WTC11 (cell line): ENCODE measurements at regions not wholly inside any gene's neighbourhood (a gene's known extent, or its start where the extent isn't known, plus 50 kb on each side); places are given as distances from the start of the nearest gene placed in this dataset.

Source experiments
- ATAC-seq: fragments of 200-7000 bp; cut with Tn5 transposase; 2 replicates; pipeline ENCODE4 v1.10.0; 2021; ENCODE audit warnings: mild to moderate bottlenecking, moderate library complexity
- CTCF ChIA-PET: fragments of 300-600 bp; sonication (Branson Sonifier 250); formaldehyde crosslinking; loops from one replicate; lab custom pipeline; 2021; ENCODE audit warnings: antibody characterized with exemption; lab: Charles Lee
- POLR2A ChIA-PET: fragments of 350-600 bp; sonication (Branson Sonifier 250); formaldehyde crosslinking; loops from one replicate; lab custom pipeline; 2021; ENCODE audit warnings: antibody characterized with exemption; lab: Charles Lee
- DNase-seq: peaks from one replicate; pipeline ENCODE4 v3.0.0; 2021; ENCODE audit warnings: low spot score
- H3K27ac Mint-ChIP-seq: 2 replicates; pipeline ENCODE4 v1.8.0; 2021; ENCODE audit warnings: mixed read lengths
- H3K27me3 Mint-ChIP-seq: 2 replicates; pipeline ENCODE4 v1.8.0; 2021; ENCODE audit warnings: low read depth, mild to moderate bottlenecking, moderate library complexity, mixed read lengths
- H3K36me3 Mint-ChIP-seq: 2 replicates; pipeline ENCODE4 v1.8.0; 2021; ENCODE audit warnings: mixed read lengths
- H3K4me1 Mint-ChIP-seq: 2 replicates; pipeline ENCODE4 v1.8.0; 2022; ENCODE audit warnings: mixed read lengths
- H3K4me3 Mint-ChIP-seq: 2 replicates; pipeline ENCODE4 v1.8.0; 2021; ENCODE audit warnings: mild to moderate bottlenecking, moderate library complexity, mixed read lengths
- H3K9me3 Mint-ChIP-seq: 2 replicates; pipeline ENCODE4 v1.8.0; 2021; ENCODE audit warnings: mixed read lengths
- ATF1 ChIP-seq: sonication (generic); formaldehyde crosslinking; IDR thresholded peaks from 2 replicates; pipeline ENCODE4 v1.8.1; 2023; ENCODE audit warnings: mild to moderate bottlenecking, moderate library complexity, missing genetic modification reagents
- ESRRA ChIP-seq: sonication (generic); formaldehyde crosslinking; IDR thresholded peaks from 2 replicates; pipeline ENCODE4 v1.8.1; 2022; ENCODE audit warnings: mild to moderate bottlenecking, missing genetic modification reagents, borderline replicate concordance
- FOXP1 ChIP-seq: sonication (generic); formaldehyde crosslinking; IDR thresholded peaks from 2 replicates; pipeline ENCODE4 v1.8.0; 2022; ENCODE audit warnings: missing genetic modification reagents, mild to moderate bottlenecking, moderate library complexity, borderline replicate concordance
- MXD4 ChIP-seq: fragments of 250-450 bp; sonication (Bioruptor Pico); IDR thresholded peaks from 2 replicates; pipeline ENCODE4 v1.8.0; 2021; ENCODE audit warnings: mild to moderate bottlenecking, moderate library complexity, borderline replicate concordance
- PRRX2 ChIP-seq: fragments of 250-450 bp; sonication (Bioruptor Pico); IDR thresholded peaks from 2 replicates; pipeline ENCODE4 v1.8.0; 2021; ENCODE audit warnings: mild to moderate bottlenecking
- SMAD4 ChIP-seq: sonication (generic); formaldehyde crosslinking; IDR thresholded peaks from 2 replicates; pipeline ENCODE4 v1.8.0; 2022; ENCODE audit warnings: mild to moderate bottlenecking, missing genetic modification reagents
- SP1 ChIP-seq: sonication (generic); formaldehyde crosslinking; conservative IDR thresholded peaks from 2 replicates; pipeline ENCODE4 v1.8.1; 2022; ENCODE audit warnings: missing genetic modification reagents
- ZNF121 ChIP-seq: sonication (generic); formaldehyde crosslinking; IDR thresholded peaks from 2 replicates; pipeline ENCODE4 v1.8.0; 2023; ENCODE audit warnings: missing genetic modification reagents
- ZNF232 ChIP-seq: sonication (generic); formaldehyde crosslinking; IDR thresholded peaks from 2 replicates; pipeline ENCODE4 v1.8.0; 2022; ENCODE audit warnings: mild to moderate bottlenecking, missing genetic modification reagents
- TF ChIP-seq, protein P1 (sequence below): fragments of 250-450 bp; sonication (Bioruptor Pico); IDR thresholded peaks from 2 replicates; pipeline ENCODE4 v1.9.0; 2021; ENCODE audit warnings: moderate library complexity, mild to moderate bottlenecking, inconsistent platforms, borderline replicate concordance
- TF ChIP-seq, protein P2 (sequence below): sonication (generic); formaldehyde crosslinking; IDR thresholded peaks from 2 replicates; pipeline ENCODE4 v1.8.1; 2023; ENCODE audit warnings: mild to moderate bottlenecking, missing genetic modification reagents
- TF ChIP-seq, protein P3 (sequence below): sonication (generic); formaldehyde crosslinking; IDR thresholded peaks from 2 replicates; pipeline ENCODE4 v1.8.1; 2022; ENCODE audit warnings: missing genetic modification reagents, borderline replicate concordance
- TF ChIP-seq, protein P4 (sequence below): fragments of 250-450 bp; sonication (Bioruptor Pico); IDR thresholded peaks from 2 replicates; pipeline ENCODE4 v2.1.2; 2022; ENCODE audit warnings: mild to moderate bottlenecking, moderate library complexity
- TF ChIP-seq, protein P5 (sequence below): fragments of 200-600 bp; IDR thresholded peaks from 2 replicates; pipeline ENCODE4 v1.8.0; 2022; ENCODE audit warnings: antibody characterized with exemption
- TF ChIP-seq, protein P6 (sequence below): sonication (generic); formaldehyde crosslinking; IDR thresholded peaks from 2 replicates; pipeline ENCODE4 v1.8.0; 2023; ENCODE audit warnings: missing genetic modification reagents

DNA sequence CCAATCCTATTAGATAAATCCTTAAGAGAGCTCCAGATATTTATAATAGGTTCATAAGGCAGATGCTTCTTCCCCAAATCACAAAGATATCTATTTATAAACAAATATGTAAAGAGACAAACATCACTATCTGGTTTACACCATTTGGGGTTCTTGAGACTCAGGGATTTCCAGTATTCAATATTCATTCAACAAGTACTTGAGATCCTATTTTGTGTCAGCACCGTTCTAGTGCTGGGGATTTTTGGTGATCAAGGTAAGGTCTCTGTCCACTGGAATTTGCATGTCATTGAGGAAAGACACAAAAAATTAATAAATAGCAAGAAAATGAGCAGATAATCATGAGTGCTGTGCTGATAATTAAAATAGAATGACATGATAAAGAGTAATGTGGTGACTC, 222.7 kb upstream of the FOXN3 start:
- DNase-seq, result no peak
- no peaks in the 10 kb centered on the region; the same call in 1 of the 2 replicates for H3K27me3 Mint-ChIP-seq
- H3K9me3 Mint-ChIP-seq, result peaks cover 12% of the 10 kb centered on the region
- ATAC-seq, result no peak
- no peak overlapping the region for H3K4me3 Mint-ChIP-seq
- POLR2A ChIA-PET, result no interaction called here
- H3K4me1 Mint-ChIP-seq, result peaks cover 15% of the 10 kb centered on the region
- CTCF ChIA-PET, result no interaction called here
- peaks cover 5% of the 10 kb centered on the region for H3K36me3 Mint-ChIP-seq
- no peak overlapping the region for H3K27ac Mint-ChIP-seq
- TF ChIP-seq, protein P1, sequence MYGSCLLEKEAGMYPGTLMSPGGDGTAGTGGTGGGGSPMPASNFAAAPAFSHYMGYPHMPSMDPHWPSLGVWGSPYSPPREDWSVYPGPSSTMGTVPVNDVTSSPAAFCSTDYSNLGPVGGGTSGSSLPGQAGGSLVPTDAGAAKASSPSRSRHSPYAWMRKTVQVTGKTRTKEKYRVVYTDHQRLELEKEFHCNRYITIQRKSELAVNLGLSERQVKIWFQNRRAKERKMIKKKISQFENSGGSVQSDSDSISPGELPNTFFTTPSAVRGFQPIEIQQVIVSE (CRISPR knock-in tag), result no peak

DNA sequence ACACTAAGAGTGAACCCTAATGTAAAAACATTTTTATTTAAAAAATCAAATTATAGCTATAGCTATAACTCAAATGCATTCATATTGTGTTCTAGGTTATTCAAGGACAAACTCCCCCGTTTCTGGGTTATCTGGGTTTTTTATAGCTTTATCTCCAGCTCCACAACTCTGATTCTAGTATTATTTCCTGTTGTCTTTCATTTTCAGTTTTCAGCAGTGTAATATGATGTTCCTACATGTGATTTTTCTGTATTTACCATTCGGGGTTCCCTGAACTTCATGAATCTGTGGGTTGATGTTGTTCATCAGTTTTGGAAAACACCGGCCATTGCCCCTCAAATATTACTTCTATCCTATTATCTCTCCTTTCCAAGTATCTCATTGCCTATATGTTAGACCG, 221.9 kb upstream of the FOXN3 start:
- TF ChIP-seq MXD4 (CRISPR knock-in tag), result no peak
- TF ChIP-seq, protein P2, sequence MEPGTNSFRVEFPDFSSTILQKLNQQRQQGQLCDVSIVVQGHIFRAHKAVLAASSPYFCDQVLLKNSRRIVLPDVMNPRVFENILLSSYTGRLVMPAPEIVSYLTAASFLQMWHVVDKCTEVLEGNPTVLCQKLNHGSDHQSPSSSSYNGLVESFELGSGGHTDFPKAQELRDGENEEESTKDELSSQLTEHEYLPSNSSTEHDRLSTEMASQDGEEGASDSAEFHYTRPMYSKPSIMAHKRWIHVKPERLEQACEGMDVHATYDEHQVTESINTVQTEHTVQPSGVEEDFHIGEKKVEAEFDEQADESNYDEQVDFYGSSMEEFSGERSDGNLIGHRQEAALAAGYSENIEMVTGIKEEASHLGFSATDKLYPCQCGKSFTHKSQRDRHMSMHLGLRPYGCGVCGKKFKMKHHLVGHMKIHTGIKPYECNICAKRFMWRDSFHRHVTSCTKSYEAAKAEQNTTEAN, result no peak
- no peak for TF ChIP-seq ATF1 (CRISPR knock-in tag)
- TF ChIP-seq, all 79 proteins: peak for 0
- ATAC-seq, result no peak
- DNase-seq, result no peak
- Mint-ChIP-seq H3K36me3 (peaks cover 5% of the 10 kb centered on the region), H3K9me3 (peaks cover 12% of the 10 kb centered on the region), H3K4me3 (no peak overlapping the region), H3K27ac (no peak overlapping the region), H3K4me1 (peaks cover 12% of the 10 kb centered on the region), H3K27me3 (no peaks in the 10 kb centered on the region; the same call in 1 of the 2 replicates)
- POLR2A ChIA-PET, result interaction anchor here (0.6 kb wide), 1 partner anchor 399 kb away, joined by 3 read pairs; no protein-coding TSS in a partner anchor
- CTCF ChIA-PET, result no interaction called here

DNA sequence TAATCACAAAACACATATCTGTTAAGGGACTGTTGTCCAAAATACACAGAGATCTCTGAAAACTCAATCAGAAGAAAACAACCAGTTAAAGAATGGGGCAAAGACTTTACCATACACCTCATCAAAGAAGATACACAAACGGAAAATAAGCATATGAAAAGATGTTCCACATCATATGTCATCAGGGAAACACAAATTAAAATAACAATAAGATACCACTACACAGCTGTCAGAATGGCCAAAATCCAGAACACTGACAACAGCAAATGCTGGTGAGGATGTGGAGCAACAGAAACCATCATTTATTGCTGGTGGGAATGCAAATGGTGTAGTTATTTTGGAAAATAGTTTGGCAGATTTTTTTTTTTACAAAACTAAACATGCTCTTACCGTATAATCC, 220.5 kb upstream of the FOXN3 start:
- no peak overlapping the region for H3K4me3 Mint-ChIP-seq
- TF ChIP-seq, protein P3, sequence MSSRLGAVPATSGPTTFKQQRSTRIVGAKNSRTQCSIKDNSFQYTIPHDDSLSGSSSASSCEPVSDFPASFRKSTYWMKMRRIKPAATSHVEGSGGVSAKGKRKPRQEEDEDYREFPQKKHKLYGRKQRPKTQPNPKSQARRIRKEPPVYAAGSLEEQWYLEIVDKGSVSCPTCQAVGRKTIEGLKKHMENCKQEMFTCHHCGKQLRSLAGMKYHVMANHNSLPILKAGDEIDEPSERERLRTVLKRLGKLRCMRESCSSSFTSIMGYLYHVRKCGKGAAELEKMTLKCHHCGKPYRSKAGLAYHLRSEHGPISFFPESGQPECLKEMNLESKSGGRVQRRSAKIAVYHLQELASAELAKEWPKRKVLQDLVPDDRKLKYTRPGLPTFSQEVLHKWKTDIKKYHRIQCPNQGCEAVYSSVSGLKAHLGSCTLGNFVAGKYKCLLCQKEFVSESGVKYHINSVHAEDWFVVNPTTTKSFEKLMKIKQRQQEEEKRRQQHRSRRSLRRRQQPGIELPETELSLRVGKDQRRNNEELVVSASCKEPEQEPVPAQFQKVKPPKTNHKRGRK, result no peak
- TF ChIP-seq PRRX2 (CRISPR knock-in tag) (no peak), SMAD4 (CRISPR knock-in tag) (no peak), FOXP1 (CRISPR knock-in tag) (no peak), SP1 (CRISPR knock-in tag) (no peak), ZNF121 (CRISPR knock-in tag) (no peak), ZNF232 (CRISPR knock-in tag) (no peak), ESRRA (CRISPR knock-in tag) (no peak)
- TF ChIP-seq, protein P4, sequence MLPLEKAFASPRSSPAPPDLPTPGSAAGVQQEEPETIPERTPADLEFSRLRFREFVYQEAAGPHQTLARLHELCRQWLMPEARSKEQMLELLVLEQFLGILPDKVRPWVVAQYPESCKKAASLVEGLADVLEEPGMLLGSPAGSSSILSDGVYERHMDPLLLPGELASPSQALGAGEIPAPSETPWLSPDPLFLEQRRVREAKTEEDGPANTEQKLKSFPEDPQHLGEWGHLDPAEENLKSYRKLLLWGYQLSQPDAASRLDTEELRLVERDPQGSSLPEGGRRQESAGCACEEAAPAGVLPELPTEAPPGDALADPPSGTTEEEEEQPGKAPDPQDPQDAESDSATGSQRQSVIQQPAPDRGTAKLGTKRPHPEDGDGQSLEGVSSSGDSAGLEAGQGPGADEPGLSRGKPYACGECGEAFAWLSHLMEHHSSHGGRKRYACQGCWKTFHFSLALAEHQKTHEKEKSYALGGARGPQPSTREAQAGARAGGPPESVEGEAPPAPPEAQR (CRISPR knock-in tag), result no peak
- TF ChIP-seq, protein P5, sequence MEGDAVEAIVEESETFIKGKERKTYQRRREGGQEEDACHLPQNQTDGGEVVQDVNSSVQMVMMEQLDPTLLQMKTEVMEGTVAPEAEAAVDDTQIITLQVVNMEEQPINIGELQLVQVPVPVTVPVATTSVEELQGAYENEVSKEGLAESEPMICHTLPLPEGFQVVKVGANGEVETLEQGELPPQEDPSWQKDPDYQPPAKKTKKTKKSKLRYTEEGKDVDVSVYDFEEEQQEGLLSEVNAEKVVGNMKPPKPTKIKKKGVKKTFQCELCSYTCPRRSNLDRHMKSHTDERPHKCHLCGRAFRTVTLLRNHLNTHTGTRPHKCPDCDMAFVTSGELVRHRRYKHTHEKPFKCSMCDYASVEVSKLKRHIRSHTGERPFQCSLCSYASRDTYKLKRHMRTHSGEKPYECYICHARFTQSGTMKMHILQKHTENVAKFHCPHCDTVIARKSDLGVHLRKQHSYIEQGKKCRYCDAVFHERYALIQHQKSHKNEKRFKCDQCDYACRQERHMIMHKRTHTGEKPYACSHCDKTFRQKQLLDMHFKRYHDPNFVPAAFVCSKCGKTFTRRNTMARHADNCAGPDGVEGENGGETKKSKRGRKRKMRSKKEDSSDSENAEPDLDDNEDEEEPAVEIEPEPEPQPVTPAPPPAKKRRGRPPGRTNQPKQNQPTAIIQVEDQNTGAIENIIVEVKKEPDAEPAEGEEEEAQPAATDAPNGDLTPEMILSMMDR, result no peak
- TF ChIP-seq, protein P6, sequence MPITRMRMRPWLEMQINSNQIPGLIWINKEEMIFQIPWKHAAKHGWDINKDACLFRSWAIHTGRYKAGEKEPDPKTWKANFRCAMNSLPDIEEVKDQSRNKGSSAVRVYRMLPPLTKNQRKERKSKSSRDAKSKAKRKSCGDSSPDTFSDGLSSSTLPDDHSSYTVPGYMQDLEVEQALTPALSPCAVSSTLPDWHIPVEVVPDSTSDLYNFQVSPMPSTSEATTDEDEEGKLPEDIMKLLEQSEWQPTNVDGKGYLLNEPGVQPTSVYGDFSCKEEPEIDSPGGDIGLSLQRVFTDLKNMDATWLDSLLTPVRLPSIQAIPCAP (CRISPR knock-in tag), result no peak
- TF ChIP-seq, all 79 proteins: peak for 0
- Mint-ChIP-seq H3K9me3 (peaks cover 16% of the 10 kb centered on the region), H3K4me1 (peaks cover 12% of the 10 kb centered on the region), H3K27me3 (peaks cover 4% of the 10 kb centered on the region; the same call in 1 of the 2 replicates), H3K36me3 (peaks cover 5% of the 10 kb centered on the region), H3K27ac (no peak overlapping the region)
- DNase-seq, result no peak
- no peak for ATAC-seq
- ChIA-PET POLR2A (no interaction called here), CTCF (no interaction called here)
